ENCODE measurements at regions not wholly inside any gene's neighbourhood (a gene's known extent, or its start where the extent isn't known, plus 50 kb on each side); places are given as distances from the start of the nearest gene placed in this dataset.

- no peaks in the 10 kb centered on the region for H3K79me2 ChIP-seq (replicated peaks; ENCODE audit: insufficient read depth, low read length)
- no peaks in the 10 kb centered on the region for H4K20me1 ChIP-seq (ENCODE audit: insufficient read depth)
- H3K4me2 ChIP-seq (ENCODE audit: low read length) = no peak overlapping the region
- no peaks in the 10 kb centered on the region for H3K36me3 ChIP-seq (ENCODE audit: insufficient read depth, low read length)
- no peak overlapping the region for H3K27ac ChIP-seq (ENCODE audit: low read length)
- no peaks in the 10 kb centered on the region for H3K9me3 ChIP-seq (ENCODE audit: low read length)
- no peaks in the 10 kb centered on the region for H3K27me3 ChIP-seq (ENCODE audit: insufficient read depth, low read depth, low read length)
- TF ChIP-seq REST (IDR thresholded peaks at IDR 0.05; ENCODE audit: borderline replicate concordance) = no peak
- TF ChIP-seq MXI1 (conservative IDR thresholded peaks at IDR 0.05; ENCODE audit: poor library complexity, severe bottlenecking) = no peak
- no peak for TF ChIP-seq SMC3 (conservative IDR thresholded peaks at IDR 0.05; ENCODE audit: poor library complexity)
- TF ChIP-seq CTCF (IDR thresholded peaks at IDR 0.05; ENCODE audit: poor library complexity, severe bottlenecking) = no peak
- TF ChIP-seq EZH2 (IDR thresholded peaks at IDR 0.05; ENCODE audit: borderline replicate concordance, insufficient read depth, low read length, poor library complexity, severe bottlenecking) = no peak
- no peak for TF ChIP-seq RAD21 (conservative IDR thresholded peaks at IDR 0.05)
- TF ChIP-seq EP300 (conservative IDR thresholded peaks at IDR 0.05; ENCODE audit: poor library complexity, severe bottlenecking) = no peak
- no peak for TF ChIP-seq POLR2AphosphoS5 (IDR thresholded peaks at IDR 0.05)
- TF ChIP-seq TAF1 (IDR thresholded peaks at IDR 0.05; ENCODE audit: low read depth) = no peak
- H3F3A ChIP-seq (ENCODE audit: insufficient read depth, low read length, poor library complexity, severe bottlenecking) = no peaks in the 10 kb centered on the region
- no peaks in the 10 kb centered on the region for H3K9me2 ChIP-seq (ENCODE audit: insufficient read depth, low read length)
- H2AFZ ChIP-seq (ENCODE audit: low read depth, low read length) = no peak overlapping the region
- H3K9ac ChIP-seq (ENCODE audit: low read length) = no peak overlapping the region
- H3K4me3 ChIP-seq (ENCODE audit: low read length) = no peak overlapping the region
Measured at GRCh38 chr13:112169941-112170822, 103.2 kb downstream of the SOX1 start.

- TF ChIP-seq TAF1 (IDR thresholded peaks at IDR 0.05; ENCODE audit: low read depth) = no peak
- TF ChIP-seq POLR2AphosphoS5 (IDR thresholded peaks at IDR 0.05) = no peak
- Histone ChIP-seq H3K9ac (ENCODE audit: low read length) (no peak overlapping the region), H3K4me3 (ENCODE audit: low read length) (no peak overlapping the region), H3K79me2 (replicated peaks; ENCODE audit: insufficient read depth, low read length) (no peaks in the 10 kb centered on the region), H3K36me3 (ENCODE audit: insufficient read depth, low read length) (no peaks in the 10 kb centered on the region), H3K9me3 (ENCODE audit: low read length) (no peaks in the 10 kb centered on the region), H3K27me3 (ENCODE audit: insufficient read depth, low read depth, low read length) (no peaks in the 10 kb centered on the region), H3K4me2 (ENCODE audit: low read length) (no peak overlapping the region), H3F3A (ENCODE audit: insufficient read depth, low read length, poor library complexity, severe bottlenecking) (no peaks in the 10 kb centered on the region), H3K9me2 (ENCODE audit: insufficient read depth, low read length) (no peaks in the 10 kb centered on the region), H4K20me1 (ENCODE audit: insufficient read depth) (no peaks in the 10 kb centered on the region), H2AFZ (ENCODE audit: low read depth, low read length) (no peak overlapping the region), H3K27ac (ENCODE audit: low read length) (no peak overlapping the region)
Measured at GRCh38 chr13:112170823-112171569, 104.0 kb downstream of the SOX1 start.

Measured in neural cell (in vitro differentiated cells).